SH-SY5Y (cell line): ENCODE measurements at regions not wholly inside any gene's neighbourhood (a gene's known extent, or its start where the extent isn't known, plus 50 kb on each side); places are given as distances from the start of the nearest gene placed in this dataset.

ENCODE experiments used
- GATA2 ChIP-seq: IDR thresholded peaks from 2 replicates; pipeline ENCODE4 v1.6.1; 2011; ENCODE audit warnings: mild to moderate bottlenecking, low read depth, low read length
- GATA3 ChIP-seq: IDR thresholded peaks from 2 replicates; pipeline ENCODE4 v1.6.1; 2011; ENCODE audit warnings: low read depth, mild to moderate bottlenecking, low read length, moderate library complexity

DNA sequence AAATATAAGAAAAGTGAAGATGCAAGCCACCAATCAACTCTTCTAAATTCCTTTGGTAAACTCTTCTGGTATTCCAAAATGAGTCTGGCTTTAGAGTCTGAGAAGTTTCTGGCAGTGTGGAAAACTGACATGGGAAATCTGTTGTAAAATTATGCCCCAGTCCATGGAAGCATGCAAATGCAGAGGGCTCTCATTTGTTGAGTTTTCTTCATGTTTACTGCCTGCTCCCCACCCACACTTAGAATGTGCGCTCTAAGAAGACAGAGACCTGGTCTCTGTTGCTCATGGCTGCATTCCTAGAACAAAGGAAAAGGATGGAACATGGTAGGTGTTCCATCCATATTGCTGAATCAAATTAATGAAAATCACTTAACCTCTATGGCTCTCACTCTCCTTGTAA, 411.8 kb upstream of the PDZRN3 start:
- TF ChIP-seq GATA2 (no peak), GATA3 (no peak)
